Mesenchymal stem cell (in vitro differentiated cells and primary cell): ENCODE measurements at regions not wholly inside any gene's neighbourhood (a gene's known extent, or its start where the extent isn't known, plus 50 kb on each side); places are given as distances from the start of the nearest gene placed in this dataset.
A peak's percentile ranks its signal among the peaks of the same experiment; 100 is the strongest.

Experiments
- DNase-seq: peaks from one replicate; pipeline ENCODE4 v3.0.0-alpha.2; 2013
- H2AFZ ChIP-seq: one replicate; pipeline ENCODE4 v1.6.1; 2013; ENCODE audit warnings: low read depth, mild to moderate bottlenecking, control low read depth, inconsistent platforms, low read length, moderate library complexity
- H2AK5ac ChIP-seq: 2 replicates; pipeline ENCODE4 v1.6.1; 2013; ENCODE audit warnings: low read length, moderate library complexity, mild to moderate bottlenecking, inconsistent platforms; ENCODE audit not compliant: severe bottlenecking
- H2BK120ac ChIP-seq: one replicate; pipeline ENCODE4 v1.6.1; 2013; ENCODE audit warnings: low read depth, mild to moderate bottlenecking, inconsistent platforms, low read length, moderate library complexity
- H2BK12ac ChIP-seq, 2 experiments: one replicate each; pipeline ENCODE4 v1.6.1; 2013; ENCODE audit warnings: inconsistent platforms in 2 of 2, low read length in 2 of 2, mild to moderate bottlenecking in 2 of 2, moderate library complexity in 2 of 2, control low read depth in 1 of 2
- H2BK15ac ChIP-seq: one replicate; pipeline ENCODE4 v1.6.1; 2013; ENCODE audit warnings: mild to moderate bottlenecking, low read depth, inconsistent platforms; ENCODE audit not compliant: poor library complexity, severe bottlenecking
- H2BK5ac ChIP-seq: 2 replicates; pipeline ENCODE4 v1.6.1; 2013; ENCODE audit warnings: low read depth, mild to moderate bottlenecking, low read length, control low read depth, inconsistent platforms; ENCODE audit not compliant: poor library complexity, severe bottlenecking
- H3K14ac ChIP-seq, 2 experiments: one replicate each; pipeline ENCODE4 v1.6.1; 2013; ENCODE audit warnings: inconsistent platforms in 2 of 2, low read length in 2 of 2, control low read depth in 1 of 2, mild to moderate bottlenecking in 1 of 2, moderate library complexity in 1 of 2
- H3K18ac ChIP-seq, 2 experiments: one replicate each; pipeline ENCODE4 v1.6.1; 2013; ENCODE audit warnings: inconsistent platforms in 2 of 2, low read length in 2 of 2, control low read depth in 1 of 2, low read depth in 1 of 2, mild to moderate bottlenecking in 1 of 2
- H3K23ac ChIP-seq, 2 experiments: one replicate each; pipeline ENCODE4 v1.6.1; 2013; ENCODE audit warnings: inconsistent platforms in 2 of 2, low read length in 2 of 2, mild to moderate bottlenecking in 2 of 2, moderate library complexity in 2 of 2, control low read depth in 1 of 2
- H3K27ac ChIP-seq: 2 replicates; pipeline ENCODE4 v1.5.1; 2013; ENCODE audit warnings: mild to moderate bottlenecking, moderate library complexity, low read length, control low read depth, inconsistent platforms; ENCODE audit not compliant: poor library complexity, severe bottlenecking
- H3K27me3 ChIP-seq, 2 experiments: 2 replicates each; pipeline versions ENCODE4 v1.6.1 to v1.7.0; 2013; ENCODE audit warnings: low read length in 2 of 2, mild to moderate bottlenecking in 2 of 2, moderate library complexity in 2 of 2, control low read depth in 1 of 2, inconsistent platforms in 1 of 2; ENCODE audit not compliant: control insufficient read depth in 1 of 2, insufficient read depth in 1 of 2
- H3K36me3 ChIP-seq, 2 experiments: 2 replicates each; pipeline versions ENCODE4 v1.6.1 to v1.7.0; 2013; ENCODE audit warnings: low read length in 2 of 2, control low read depth in 1 of 2, inconsistent platforms in 1 of 2, low read depth in 1 of 2, mild to moderate bottlenecking in 1 of 2; ENCODE audit not compliant: insufficient read depth in 2 of 2, control insufficient read depth in 1 of 2
- H3K4ac ChIP-seq, 2 experiments: one replicate each; pipeline ENCODE4 v1.6.1; 2013; ENCODE audit warnings: inconsistent platforms in 2 of 2, low read length in 2 of 2, mild to moderate bottlenecking in 2 of 2, moderate library complexity in 2 of 2, control low read depth in 1 of 2, low read depth in 1 of 2
- H3K4me1 ChIP-seq: 2 replicates; pipeline ENCODE4 v1.6.1; 2013; ENCODE audit warnings: low read depth, low read length, control low read depth; ENCODE audit not compliant: control insufficient read depth, insufficient read depth
- H3K4me2 ChIP-seq: 2 replicates; pipeline ENCODE4 v1.6.1; 2013; ENCODE audit warnings: low read length, mild to moderate bottlenecking, inconsistent platforms; ENCODE audit not compliant: poor library complexity, severe bottlenecking
- H3K4me3 ChIP-seq, 2 experiments: 2 replicates each; pipeline versions ENCODE4 v1.5.1 to v1.7.0; 2013; ENCODE audit warnings: low read length in 2 of 2, mild to moderate bottlenecking in 2 of 2, control low read depth in 1 of 2, low read depth in 1 of 2; ENCODE audit not compliant: insufficient read depth in 1 of 2
- H3K79me1 ChIP-seq: replicated peaks from 2 replicates; pipeline ENCODE4 v1.6.1; 2013; ENCODE audit warnings: mild to moderate bottlenecking, control low read depth, low read length, inconsistent platforms; ENCODE audit not compliant: poor library complexity, severe bottlenecking
- H3K9ac ChIP-seq: 2 replicates; pipeline ENCODE4 v1.7.0; 2013; ENCODE audit warnings: mild to moderate bottlenecking, low read length, moderate library complexity
- H3K9me3 ChIP-seq: 2 replicates; pipeline ENCODE4 v1.7.0; 2013; ENCODE audit warnings: mild to moderate bottlenecking, low read length; ENCODE audit not compliant: control insufficient read depth
- H4K8ac ChIP-seq: one replicate; pipeline ENCODE4 v1.6.1; 2013; ENCODE audit warnings: inconsistent platforms, mild to moderate bottlenecking, low read length, moderate library complexity
- H4K91ac ChIP-seq: one replicate; pipeline ENCODE4 v1.6.1; 2013; ENCODE audit warnings: mild to moderate bottlenecking, low read length, inconsistent platforms
- WGBS: methylation state at CpG from one replicate; pipeline ENCODE4 v1.1.7; 2013; ENCODE audit warnings: mixed read lengths; 5-methylcytosine and 5-hydroxymethylcytosine counted together

GRCh38 chr9:3664044-3664443 is 138.2 kb upstream of the RFX3 start:
- Histone ChIP-seq H3K4me3 (no peak overlapping the region), H3K79me1 (no peaks in the 10 kb centered on the region), H3K9me3 (no peaks in the 10 kb centered on the region), H2BK15ac (no peak overlapping the region), H3K27me3 (no peaks in the 10 kb centered on the region), H2BK12ac (no peak overlapping the region), H3K27ac (no peak overlapping the region), H2BK5ac (no peak overlapping the region), H3K18ac (no peak overlapping the region), H4K91ac (no peak overlapping the region), H3K23ac (no peak overlapping the region), H2AFZ (no peak overlapping the region), H3K4ac (no peak overlapping the region), H3K36me3 (no peaks in the 10 kb centered on the region), H3K14ac (no peak overlapping the region), H3K4me2 (no peak overlapping the region), H2BK120ac (no peak overlapping the region), H3K9ac (no peak overlapping the region), H2AK5ac (no peak overlapping the region), H4K8ac (no peak overlapping the region), H3K4me1 (no peaks in the 10 kb centered on the region)
- no peak for DNase-seq
- WGBS = 100% methylated on average over 1 of the region's 1 CpG

DNA sequence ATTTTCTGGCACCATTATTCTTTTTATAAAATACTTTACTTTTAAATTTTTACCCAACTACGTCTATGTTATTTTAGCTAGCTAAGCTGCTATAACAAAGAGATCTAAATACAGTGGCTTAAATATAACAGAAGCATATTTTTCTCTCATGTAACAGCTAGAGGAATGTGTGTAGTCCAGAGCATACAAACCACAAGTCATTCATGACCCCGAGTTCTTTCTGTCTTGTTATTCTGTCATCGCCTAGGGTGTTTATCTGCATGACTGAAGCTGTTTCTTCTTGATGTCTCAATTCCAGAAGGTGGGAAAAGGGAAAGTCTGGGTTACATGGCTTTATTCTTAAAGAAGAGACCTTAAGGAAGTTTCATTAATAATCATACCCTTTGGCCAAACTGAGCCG is 136.9 kb upstream of the RFX3 start:
- Histone ChIP-seq H3K36me3 (no peaks in the 10 kb centered on the region), H3K4ac (no peak overlapping the region), H3K14ac (no peak overlapping the region), H3K9ac (no peak overlapping the region), H2BK15ac (no peak overlapping the region), H4K91ac (no peak overlapping the region), H3K4me2 (no peak overlapping the region), H3K9me3 (no peaks in the 10 kb centered on the region), H2BK12ac (no peak overlapping the region), H3K79me1 (no peaks in the 10 kb centered on the region), H2BK5ac (no peak overlapping the region), H3K27ac (no peak overlapping the region), H3K4me1 (no peaks in the 10 kb centered on the region), H2AFZ (no peak overlapping the region), H3K23ac (no peak overlapping the region), H3K4me3 (no peak overlapping the region), H4K8ac (no peak overlapping the region), H3K27me3 (no peaks in the 10 kb centered on the region), H3K18ac (no peak overlapping the region), H2BK120ac (no peak overlapping the region), H2AK5ac (no peak overlapping the region)
- 93% methylated on average over 3 of the region's 4 CpGs for WGBS
- DNase-seq = peak; percentile 24

DNA sequence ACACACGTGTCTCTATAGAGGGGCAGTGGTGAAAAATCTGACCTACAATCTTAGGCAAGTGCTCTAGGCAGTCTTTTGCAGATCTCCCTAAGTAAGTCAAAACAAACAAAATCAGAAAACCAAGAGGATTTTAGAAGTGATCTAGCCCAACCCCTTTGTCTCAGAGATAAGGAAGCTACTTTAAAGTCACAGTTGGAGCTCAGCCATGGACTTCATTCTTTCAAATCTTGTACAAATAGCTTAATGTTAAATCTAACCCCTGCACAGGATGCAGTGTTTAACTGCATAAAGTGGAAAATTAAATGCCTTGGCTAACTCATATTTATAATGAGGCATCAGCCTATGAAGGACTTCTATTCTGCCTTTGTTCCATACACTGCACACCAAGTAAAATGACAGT is 135.1 kb upstream of the RFX3 start:
- Histone ChIP-seq H3K4me3 (no peak overlapping the region), H2BK12ac (no peak overlapping the region), H3K4me1 (no peaks in the 10 kb centered on the region), H2BK5ac (no peak overlapping the region), H3K79me1 (no peaks in the 10 kb centered on the region), H2BK15ac (no peak overlapping the region), H3K27ac (no peak overlapping the region), H4K91ac (no peak overlapping the region), H2AFZ (no peak overlapping the region), H2AK5ac (no peak overlapping the region), H3K9me3 (no peaks in the 10 kb centered on the region), H3K4ac (no peak overlapping the region), H3K23ac (no peak overlapping the region), H3K14ac (peak overlapping the region in 1 of 2 experiments; percentile 66), H3K4me2 (no peak overlapping the region), H3K18ac (no peak overlapping the region), H4K8ac (no peak overlapping the region), H3K9ac (no peak overlapping the region), H2BK120ac (no peak overlapping the region), H3K27me3 (no peaks in the 10 kb centered on the region), H3K36me3 (no peaks in the 10 kb centered on the region)
- no peak for DNase-seq
- 85% methylated on average over 1 of the region's 1 CpG for WGBS

DNA sequence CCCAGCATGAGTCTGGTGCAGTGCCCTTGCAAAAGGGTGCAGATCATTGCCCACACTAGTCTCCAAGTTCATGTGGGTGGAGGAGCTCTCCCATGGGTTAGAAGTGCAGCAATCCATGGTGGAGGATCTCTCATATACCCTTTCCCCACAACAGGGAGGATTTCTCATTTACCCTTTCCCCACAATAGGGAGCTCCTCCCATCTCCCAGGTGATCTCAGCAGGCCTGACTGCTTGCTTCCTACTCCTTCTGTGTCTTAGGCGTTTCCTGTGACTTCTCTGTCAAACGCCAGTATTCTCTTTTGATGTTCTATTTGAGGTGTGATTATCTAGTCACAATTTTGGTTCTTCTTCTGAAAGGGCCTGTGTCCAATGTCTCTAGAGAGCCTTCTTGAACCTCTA is 133.8 kb upstream of the RFX3 start:
- no peak overlapping the region for H3K4me3 ChIP-seq
- no peak overlapping the region for H2BK12ac ChIP-seq
- WGBS = 75% methylated on average over 2 of the region's 2 CpGs
- no peak overlapping the region for H2AK5ac ChIP-seq
- H2BK5ac ChIP-seq = no peak overlapping the region
- no peak overlapping the region for H4K8ac ChIP-seq
- H2BK15ac ChIP-seq = no peak overlapping the region
- H3K14ac ChIP-seq = no peak overlapping the region
- H3K23ac ChIP-seq = no peak overlapping the region
- no peak overlapping the region for H2AFZ ChIP-seq
- no peak overlapping the region for H3K9ac ChIP-seq
- H3K79me1 ChIP-seq = no peaks in the 10 kb centered on the region
- H4K91ac ChIP-seq = no peak overlapping the region
- H3K27ac ChIP-seq = no peak overlapping the region
- H3K4me2 ChIP-seq = no peak overlapping the region
- H3K27me3 ChIP-seq = no peaks in the 10 kb centered on the region
- no peaks in the 10 kb centered on the region for H3K4me1 ChIP-seq
- H3K4ac ChIP-seq = no peak overlapping the region
- no peak for DNase-seq
- H2BK120ac ChIP-seq = no peak overlapping the region
- no peak overlapping the region for H3K18ac ChIP-seq
- H3K36me3 ChIP-seq = no peaks in the 10 kb centered on the region
- no peaks in the 10 kb centered on the region for H3K9me3 ChIP-seq
